Fibroblast of skin of scalp (primary cell): ENCODE measurements at regions not wholly inside any gene's neighbourhood (a gene's known extent, or its start where the extent isn't known, plus 50 kb on each side); places are given as distances from the start of the nearest gene placed in this dataset.
A peak's percentile ranks its signal among the peaks of the same experiment; 100 is the strongest.

ENCODE experiments used
- DNase-seq: peaks from one replicate; pipeline ENCODE4 v3.0.0-alpha.2; 2013

- no peak for DNase-seq
Observed at GRCh38 chr4:23392860-23393458, 496.9 kb downstream of the PPARGC1A start.

GRCh38 chr4:23390246-23390645 is 499.6 kb downstream of the PPARGC1A start:
- peak; percentile 5 for DNase-seq

- no peak for DNase-seq
Observed at GRCh38 chr4:23388699-23389395, 501.0 kb downstream of the PPARGC1A start.

- no peak for DNase-seq
Observed at GRCh38 chr4:23388255-23388654, 501.6 kb downstream of the PPARGC1A start.

GRCh38 chr4:23384741-23385140 is 505.1 kb downstream of the PPARGC1A start:
- DNase-seq = peak; percentile 81

- peak; percentile 15 for DNase-seq
Observed at GRCh38 chr4:23382879-23383278, 507.0 kb downstream of the PPARGC1A start.

- DNase-seq = peak; percentile 5
Observed at GRCh38 chr4:23374259-23374658, 515.6 kb downstream of the PPARGC1A start.

- peak; percentile 43 for DNase-seq
Observed at GRCh38 chr4:23373261-23373660, 516.6 kb downstream of the PPARGC1A start.

GRCh38 chr4:23371533-23371932 is 518.3 kb downstream of the PPARGC1A start:
- DNase-seq = no peak

GRCh38 chr4:23369331-23369730 is 520.5 kb downstream of the PPARGC1A start:
- DNase-seq = no peak

- DNase-seq = no peak
Observed at GRCh38 chr4:23368081-23368697, 521.7 kb downstream of the PPARGC1A start.

- no peak for DNase-seq
Observed at GRCh38 chr4:23366557-23366906, 523.3 kb downstream of the PPARGC1A start.

- no peak for DNase-seq
Observed at GRCh38 chr4:23365871-23366556, 523.8 kb downstream of the PPARGC1A start.

GRCh38 chr4:23365086-23365485 is 524.8 kb downstream of the PPARGC1A start:
- no peak for DNase-seq

GRCh38 chr4:23364167-23364566 is 525.7 kb downstream of the PPARGC1A start:
- no peak for DNase-seq

- DNase-seq = no peak
Observed at GRCh38 chr4:23361453-23361852, 528.4 kb downstream of the PPARGC1A start.

- no peak for DNase-seq
Observed at GRCh38 chr4:23360718-23361117, 529.1 kb downstream of the PPARGC1A start.

GRCh38 chr4:23355258-23355657 is 534.6 kb downstream of the PPARGC1A start:
- peak; percentile 27 for DNase-seq

GRCh38 chr4:23353200-23353599 is 536.6 kb downstream of the PPARGC1A start:
- DNase-seq = no peak

- DNase-seq = no peak
Observed at GRCh38 chr4:23348789-23349498, 540.9 kb downstream of the PPARGC1A start.

GRCh38 chr4:23337292-23337691 is 552.6 kb downstream of the PPARGC1A start:
- no peak for DNase-seq

GRCh38 chr4:23333946-23334878 is 555.6 kb downstream of the PPARGC1A start:
- peak; percentile 85 for DNase-seq
